Muscle of leg (tissue), 3 donors: ENCODE measurements at regions not wholly inside any gene's neighbourhood (a gene's known extent, or its start where the extent isn't known, plus 50 kb on each side); places are given as distances from the start of the nearest gene placed in this dataset.
"Not testable (repeated sequence)": the region's sequence is repeated elsewhere in the genome, so short reads cannot be mapped to it uniquely, and the experiment has no call there.

Source experiments
- DNase-seq: peaks from one replicate; pipeline ENCODE4 v3.0.0; 2013
- H3K27ac ChIP-seq: one replicate; pipeline ENCODE4 v1.5.1; 2013; ENCODE audit warnings: mild to moderate bottlenecking, low read length, control low read depth
- H3K27me3 ChIP-seq: one replicate; pipeline ENCODE4 v1.6.1; 2013; ENCODE audit warnings: low read length; ENCODE audit not compliant: control insufficient read depth, insufficient read depth
- H3K36me3 ChIP-seq: one replicate; pipeline ENCODE4 v1.6.1; 2013; ENCODE audit warnings: low read length; ENCODE audit not compliant: control insufficient read depth, insufficient read depth
- H3K4me1 ChIP-seq: one replicate; pipeline ENCODE4 v1.6.1; 2013; ENCODE audit warnings: low read length; ENCODE audit not compliant: control insufficient read depth, insufficient read depth
- H3K4me3 ChIP-seq: one replicate; pipeline ENCODE4 v1.5.1; 2013; ENCODE audit warnings: low read length, control low read depth
- H3K9me3 ChIP-seq: replicated peaks from 2 replicates; pipeline ENCODE4 v1.6.1; 2013; ENCODE audit warnings: low read depth, low read length; ENCODE audit not compliant: control insufficient read depth
- WGBS: methylation state at CpG from one replicate; pipeline ENCODE4 v1.1.5; 2013; ENCODE audit warnings: missing lambda C conversion rate; ENCODE audit not compliant: insufficient coverage; 5-methylcytosine and 5-hydroxymethylcytosine counted together

DNA sequence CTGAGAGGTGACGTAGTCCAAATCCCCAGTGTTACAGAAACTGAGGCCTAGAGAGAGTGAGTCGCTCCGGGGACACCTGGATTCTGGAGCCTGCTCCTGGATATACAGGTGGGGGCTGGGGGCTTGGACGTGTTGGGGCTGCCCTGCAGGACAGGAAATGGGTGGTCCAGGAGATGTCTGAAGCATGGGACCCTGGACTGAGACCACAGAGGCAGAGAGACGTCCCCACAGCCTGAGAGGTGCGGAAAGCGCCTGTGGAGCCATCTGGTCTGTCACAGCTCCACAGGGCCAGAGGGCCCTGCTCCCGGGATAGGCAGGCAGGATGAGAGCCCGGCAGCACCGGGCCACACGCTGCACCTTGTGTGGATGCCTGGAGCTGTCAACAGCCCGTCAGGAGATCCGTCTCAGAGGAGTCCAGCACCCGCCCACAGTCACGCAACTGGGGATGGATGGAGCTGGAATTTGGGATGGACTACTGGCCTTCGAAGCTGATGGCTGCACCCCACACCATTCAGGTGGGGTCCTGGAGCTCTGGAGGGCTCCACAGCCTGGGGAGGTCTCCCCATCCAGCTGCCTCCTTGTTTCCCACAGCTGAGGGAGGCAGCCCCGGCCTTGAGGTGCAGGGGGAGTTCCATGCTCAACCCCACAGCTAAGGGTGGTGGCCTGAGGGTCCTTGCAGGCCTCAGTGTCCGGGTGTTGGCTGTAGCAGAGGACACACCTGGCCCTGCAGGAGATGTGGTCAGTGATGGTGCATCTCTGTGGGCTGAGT is 303.0 kb downstream of the NDUFA10 start:
- H3K27ac ChIP-seq: no peak overlapping the region
- no peaks in the 10 kb centered on the region for H3K36me3 ChIP-seq
- peaks cover 44% of the 10 kb centered on the region for H3K4me1 ChIP-seq
- H3K4me3 ChIP-seq: no peak overlapping the region
- no peaks in the 10 kb centered on the region for H3K9me3 ChIP-seq
- DNase-seq: no peak
- H3K27me3 ChIP-seq: no peaks in the 10 kb centered on the region
- WGBS: 73% methylated on average over 12 of the region's 18 CpGs

DNA sequence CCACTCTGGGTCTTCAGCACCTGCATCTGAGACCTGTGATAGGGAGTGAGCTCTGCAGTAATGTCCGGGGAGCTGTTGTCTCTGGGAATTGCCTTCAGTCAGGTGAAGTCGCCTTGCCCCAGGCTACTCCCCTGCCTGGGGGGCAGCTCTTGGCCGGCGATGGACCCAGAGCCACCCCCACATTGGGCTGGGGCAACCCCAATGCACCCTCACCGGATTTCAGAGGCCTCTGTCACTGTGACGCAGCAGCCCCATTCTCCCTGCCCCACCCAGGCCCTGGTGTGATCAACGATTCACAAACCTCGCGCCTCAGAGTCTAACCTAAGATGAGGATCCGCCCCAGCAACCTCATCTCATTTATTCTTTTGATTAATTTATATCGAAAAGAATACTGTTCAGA is 303.6 kb downstream of the NDUFA10 start:
- no peak overlapping the region for H3K27ac ChIP-seq
- H3K9me3 ChIP-seq: no peaks in the 10 kb centered on the region
- peaks cover 49% of the 10 kb centered on the region for H3K4me1 ChIP-seq
- 78% methylated on average over 9 of the region's 11 CpGs for WGBS
- DNase-seq: no peak
- no peak overlapping the region for H3K4me3 ChIP-seq
- H3K36me3 ChIP-seq: no peaks in the 10 kb centered on the region
- H3K27me3 ChIP-seq: no peaks in the 10 kb centered on the region

DNA sequence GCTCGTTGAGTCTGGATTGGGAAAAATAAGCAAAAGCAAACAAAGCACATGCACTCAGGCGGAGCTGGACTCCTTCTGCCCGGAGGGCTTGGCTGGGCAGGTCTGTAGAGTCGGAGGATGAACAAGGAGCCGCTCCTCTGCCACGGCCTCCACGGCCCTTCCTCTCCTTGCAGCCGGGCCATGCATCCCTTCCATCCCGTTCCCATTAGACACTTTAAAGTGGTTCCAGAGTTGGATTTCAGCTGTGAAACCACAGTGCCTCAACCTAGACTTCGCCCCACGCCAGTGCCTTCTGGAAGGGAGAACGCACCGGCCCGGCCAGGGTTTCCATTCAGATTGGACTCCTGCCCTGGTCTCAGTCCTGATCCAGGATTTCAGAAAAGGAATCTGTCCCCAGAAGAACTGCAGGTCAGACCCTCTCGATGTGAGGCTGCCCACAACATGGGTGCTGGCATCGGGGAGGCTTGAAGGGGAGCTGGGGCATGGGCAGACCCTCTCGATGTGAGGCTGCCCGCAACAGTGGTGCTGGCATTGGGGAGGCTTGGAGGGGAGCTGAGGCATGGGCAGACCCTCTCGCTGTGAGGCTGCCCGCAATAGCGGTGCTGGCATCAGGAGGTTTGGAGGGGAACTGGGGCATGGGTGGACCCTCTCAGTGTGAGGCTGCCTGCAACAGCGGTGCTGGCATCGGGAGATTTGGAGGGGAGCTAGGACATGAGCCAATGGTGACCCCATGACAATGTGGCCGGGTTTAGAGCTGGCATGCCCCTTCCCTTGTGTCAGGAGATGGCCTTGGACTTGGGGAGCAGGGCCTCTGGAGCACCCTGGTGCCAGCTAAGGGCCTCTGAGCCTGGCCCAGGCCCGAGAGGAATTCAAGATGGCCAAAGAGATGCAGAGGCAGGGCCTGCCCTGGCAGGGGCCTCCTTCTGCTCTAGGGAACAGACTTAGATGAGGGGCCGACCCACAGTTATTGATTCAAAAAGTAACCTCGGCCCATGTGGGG is 304.5 kb downstream of the NDUFA10 start:
- Histone ChIP-seq H3K27me3 (no peaks in the 10 kb centered on the region), H3K36me3 (no peaks in the 10 kb centered on the region), H3K27ac (no peak overlapping the region), H3K9me3 (no peaks in the 10 kb centered on the region), H3K4me3 (no peak overlapping the region), H3K4me1 (peaks cover 45% of the 10 kb centered on the region)
- WGBS: 82% methylated on average over 20 of the region's 27 CpGs
- DNase-seq: peak; percentile 42

DNA sequence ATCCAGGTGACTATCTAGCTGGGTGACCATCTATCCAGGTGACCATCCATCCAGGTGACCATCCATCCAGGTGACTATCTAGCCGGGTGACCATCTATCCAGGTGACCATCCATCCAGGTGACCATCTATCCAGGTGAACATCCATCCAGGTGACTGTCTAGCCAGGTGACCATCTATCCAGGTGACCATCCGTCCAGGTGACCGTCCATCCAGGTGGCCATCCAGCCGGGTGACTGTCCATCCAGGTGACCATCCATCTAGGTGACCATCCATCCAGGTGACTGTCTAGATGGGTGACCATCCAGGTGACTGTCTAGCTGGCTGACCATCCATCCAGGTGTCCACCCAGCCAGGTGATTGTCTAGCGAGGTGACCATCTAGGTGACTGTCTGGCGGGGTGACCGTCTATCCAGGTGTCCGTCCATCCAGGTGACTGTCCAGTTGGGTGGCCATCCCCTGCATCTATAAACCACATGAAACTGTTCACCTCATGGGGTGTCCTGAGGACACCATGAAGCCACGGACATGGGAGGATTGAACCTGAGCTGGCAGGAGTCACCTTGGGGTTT is 305.3 kb downstream of the NDUFA10 start:
- H3K36me3 ChIP-seq: no peaks in the 10 kb centered on the region
- no peaks in the 10 kb centered on the region for H3K9me3 ChIP-seq
- peaks cover 2% of the 10 kb centered on the region for H3K27me3 ChIP-seq
- peaks cover 41% of the 10 kb centered on the region for H3K4me1 ChIP-seq
- DNase-seq: no peak
- 96% methylated on average over 9 of the region's 9 CpGs for WGBS
- H3K4me3 ChIP-seq: no peak overlapping the region
- no peak overlapping the region for H3K27ac ChIP-seq

DNA sequence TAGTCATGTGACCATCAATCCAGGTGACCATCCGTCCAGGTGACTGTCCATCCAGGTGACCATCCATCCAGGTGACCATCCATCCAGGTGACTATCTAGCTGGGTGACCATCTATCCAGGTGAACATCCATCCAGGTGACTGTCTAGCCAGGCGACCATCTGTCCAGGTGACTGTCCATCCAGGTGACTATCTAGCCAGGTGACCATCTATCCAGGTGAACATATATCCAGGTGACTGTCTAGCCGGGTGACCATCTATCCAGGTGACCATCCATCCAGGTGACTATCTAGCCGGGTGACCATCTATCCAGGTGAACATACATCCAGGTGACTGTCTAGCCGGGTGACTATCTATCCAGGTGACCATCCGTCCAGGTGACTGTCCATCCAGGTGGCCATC is 306.2 kb downstream of the NDUFA10 start:
- H3K27me3 ChIP-seq, H3K9me3 ChIP-seq, H3K36me3 ChIP-seq, DNase-seq, H3K27ac ChIP-seq, H3K4me3 ChIP-seq: not testable (repeated sequence)
- H3K4me1 ChIP-seq: peaks cover 32% of the 10 kb centered on the region
- 76% methylated on average over 6 of the region's 6 CpGs for WGBS

DNA sequence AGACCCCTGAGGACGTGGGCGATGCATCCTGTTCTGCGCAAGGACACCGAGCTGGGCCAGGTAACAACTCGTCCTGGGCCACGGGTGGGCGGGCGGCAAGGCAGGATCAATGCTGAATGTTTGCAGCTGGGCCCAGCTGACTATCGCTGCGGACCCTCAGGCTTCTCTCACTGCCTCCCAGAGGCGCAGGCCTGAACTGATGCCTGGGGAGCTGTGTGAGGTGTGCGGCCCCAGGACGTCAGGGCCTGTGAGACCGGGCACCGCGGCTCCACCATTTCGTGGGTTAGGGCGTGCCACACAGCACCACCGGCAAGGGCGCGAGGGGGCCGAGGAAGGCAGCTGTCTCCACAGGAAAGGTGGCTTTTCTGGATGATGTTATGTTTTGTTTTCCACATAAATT is 307.4 kb downstream of the NDUFA10 start:
- 86% methylated on average over 13 of the region's 22 CpGs for WGBS
- H3K4me3 ChIP-seq: no peak overlapping the region
- no peaks in the 10 kb centered on the region for H3K36me3 ChIP-seq
- DNase-seq: no peak
- H3K4me1 ChIP-seq: peaks cover 22% of the 10 kb centered on the region
- peak overlapping the region; percentile 70 for H3K27ac ChIP-seq
- H3K27me3 ChIP-seq: peaks cover 2% of the 10 kb centered on the region
- H3K9me3 ChIP-seq: peaks cover 3% of the 10 kb centered on the region

DNA sequence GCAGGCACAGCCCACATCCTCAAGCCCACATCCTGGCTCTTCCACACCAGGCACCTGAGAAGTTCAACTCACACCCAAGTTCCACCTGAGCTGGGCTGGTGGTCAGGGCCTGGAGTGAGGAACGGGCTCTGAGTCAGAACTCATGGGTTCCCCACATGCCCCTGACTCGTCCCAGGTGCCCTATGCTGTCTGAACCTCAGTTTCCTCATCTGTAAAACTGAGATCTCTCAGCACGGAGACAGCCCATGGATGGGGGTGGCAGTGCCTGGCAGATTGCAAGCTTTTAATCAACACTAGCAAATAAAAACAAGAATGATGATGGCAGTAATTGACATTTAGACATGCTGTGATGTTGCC is 307.8 kb downstream of the NDUFA10 start:
- Histone ChIP-seq H3K36me3 (no peaks in the 10 kb centered on the region), H3K9me3 (peaks cover 6% of the 10 kb centered on the region), H3K4me1 (peaks cover 22% of the 10 kb centered on the region), H3K27me3 (peaks cover 2% of the 10 kb centered on the region), H3K4me3 (no peak overlapping the region), H3K27ac (peak overlapping the region; percentile 70)
- WGBS: no CpG with 5 or more reads among the region's 3 CpGs
- DNase-seq: no peak

GRCh38 chr2:239716536-239717318 is 308.4 kb downstream of the NDUFA10 start:
- H3K27ac ChIP-seq: peak overlapping the region; percentile 70
- peak; percentile 90 for DNase-seq
- H3K27me3 ChIP-seq: peaks cover 2% of the 10 kb centered on the region
- 29% methylated on average over 6 of the region's 16 CpGs for WGBS
- H3K4me1 ChIP-seq: peaks cover 22% of the 10 kb centered on the region
- H3K36me3 ChIP-seq: no peaks in the 10 kb centered on the region
- peaks cover 6% of the 10 kb centered on the region for H3K9me3 ChIP-seq
- H3K4me3 ChIP-seq: no peak overlapping the region

DNA sequence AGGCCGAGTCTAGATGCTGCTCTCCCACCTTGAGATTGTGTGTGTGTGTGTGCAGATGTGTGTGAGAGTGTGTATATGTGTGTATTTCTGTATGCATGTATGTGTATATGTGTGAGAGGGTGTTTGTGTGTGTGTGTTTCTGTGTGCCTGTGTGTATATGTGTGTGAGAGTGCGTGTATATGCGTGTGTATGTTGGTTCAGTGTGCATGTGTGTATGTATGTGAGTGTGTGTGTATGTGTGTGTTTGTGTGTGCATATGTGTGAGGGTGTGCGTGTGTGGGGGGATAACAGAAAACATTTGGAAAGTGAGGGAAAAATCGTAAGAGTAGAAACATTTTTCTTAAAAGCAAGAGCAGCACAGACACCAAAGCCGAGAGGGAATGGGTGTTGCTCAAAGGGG is 309.1 kb downstream of the NDUFA10 start:
- Histone ChIP-seq H3K4me3 (no peak overlapping the region), H3K36me3 (no peaks in the 10 kb centered on the region), H3K4me1 (peaks cover 22% of the 10 kb centered on the region), H3K27ac (peak overlapping the region; percentile 70), H3K27me3 (peaks cover 2% of the 10 kb centered on the region), H3K9me3 (peaks cover 6% of the 10 kb centered on the region)
- WGBS: 86% methylated on average over 5 of the region's 6 CpGs
- no peak for DNase-seq
